NT2/D1 (cell line): ENCODE measurements at regions not wholly inside any gene's neighbourhood (a gene's known extent, or its start where the extent isn't known, plus 50 kb on each side); places are given as distances from the start of the nearest gene placed in this dataset.

ENCODE experiments used
- DNase-seq: peaks from one replicate; pipeline ENCODE4 v3.0.0-alpha.2; 2011; ENCODE audit warnings: low read depth, low spot score
- H3K27me3 ChIP-seq: 2 replicates; pipeline ENCODE4 v1.6.0; 2011; ENCODE audit warnings: mild to moderate bottlenecking; ENCODE audit not compliant: insufficient read length, insufficient read depth
- H3K36me3 ChIP-seq: 2 replicates; pipeline ENCODE4 v1.6.1; 2011; ENCODE audit warnings: mild to moderate bottlenecking, low read length, mixed read lengths; ENCODE audit not compliant: insufficient read depth, insufficient read length
- H3K4me1 ChIP-seq: 2 replicates; pipeline ENCODE4 v1.5.1; 2011; ENCODE audit not compliant: insufficient read depth, insufficient read length
- H3K4me3 ChIP-seq: 2 replicates; pipeline ENCODE4 v1.5.1; 2011; ENCODE audit warnings: low read depth; ENCODE audit not compliant: insufficient read length
- H3K9ac ChIP-seq: 2 replicates; pipeline ENCODE4 v1.6.0; 2011; ENCODE audit warnings: low read depth; ENCODE audit not compliant: insufficient read length
- H3K9me3 ChIP-seq: 2 replicates; pipeline ENCODE4 v1.5.1; 2011; ENCODE audit warnings: mild to moderate bottlenecking, low read length; ENCODE audit not compliant: insufficient read depth
- SUZ12 ChIP-seq: IDR thresholded peaks from 2 replicates; pipeline ENCODE4 v1.6.1; 2011; ENCODE audit not compliant: insufficient read length, insufficient read depth; ENCODE audit errors: extremely low read depth
- YY1 ChIP-seq: IDR thresholded peaks from 2 replicates; pipeline ENCODE4 v1.6.1; 2011; ENCODE audit not compliant: insufficient read length, insufficient read depth
- ZNF274 ChIP-seq: IDR thresholded peaks from 2 replicates; pipeline ENCODE4 v1.6.1; 2011; ENCODE audit warnings: mild to moderate bottlenecking, low read depth, low read length

GRCh38 chr10:128398118-128398517 lies 271.9 kb upstream of the MKI67 start:
- no peak for TF ChIP-seq ZNF274
- no peak for TF ChIP-seq YY1
- TF ChIP-seq SUZ12 = no peak
- Histone ChIP-seq H3K4me3 (no peak overlapping the region), H3K27me3 (no peaks in the 10 kb centered on the region), H3K9me3 (no peaks in the 10 kb centered on the region; the same call in 1 of the 2 replicates), H3K4me1 (no peaks in the 10 kb centered on the region), H3K9ac (no peak overlapping the region), H3K36me3 (no peaks in the 10 kb centered on the region)
- no peak for DNase-seq

DNA sequence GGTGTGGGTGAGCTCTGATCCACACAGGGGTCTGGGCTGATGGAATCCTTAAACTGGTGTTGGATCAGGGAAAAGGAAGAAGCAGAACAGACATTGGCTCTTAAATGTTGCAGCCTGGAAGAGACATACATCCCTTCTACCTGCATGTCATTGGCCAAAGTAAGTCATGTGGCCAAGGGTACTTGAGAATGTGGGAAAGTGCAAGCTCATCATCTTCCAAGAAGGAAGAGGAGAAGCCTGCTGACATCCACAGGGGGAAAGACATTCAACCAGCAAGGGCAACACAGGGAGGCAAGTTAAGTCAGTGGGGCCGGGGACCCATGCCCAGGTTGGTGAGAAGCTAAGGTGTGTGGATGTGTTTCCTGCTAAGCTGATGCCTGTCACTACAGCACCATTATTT lies 272.8 kb upstream of the MKI67 start:
- H3K36me3 ChIP-seq = no peaks in the 10 kb centered on the region
- H3K9ac ChIP-seq = no peak overlapping the region
- TF ChIP-seq ZNF274 = no peak
- TF ChIP-seq YY1 = no peak
- TF ChIP-seq SUZ12 = no peak
- H3K27me3 ChIP-seq = no peaks in the 10 kb centered on the region
- DNase-seq = no peak
- H3K9me3 ChIP-seq = no peaks in the 10 kb centered on the region; the same call in 1 of the 2 replicates
- H3K4me3 ChIP-seq = no peak overlapping the region
- no peaks in the 10 kb centered on the region for H3K4me1 ChIP-seq

DNA sequence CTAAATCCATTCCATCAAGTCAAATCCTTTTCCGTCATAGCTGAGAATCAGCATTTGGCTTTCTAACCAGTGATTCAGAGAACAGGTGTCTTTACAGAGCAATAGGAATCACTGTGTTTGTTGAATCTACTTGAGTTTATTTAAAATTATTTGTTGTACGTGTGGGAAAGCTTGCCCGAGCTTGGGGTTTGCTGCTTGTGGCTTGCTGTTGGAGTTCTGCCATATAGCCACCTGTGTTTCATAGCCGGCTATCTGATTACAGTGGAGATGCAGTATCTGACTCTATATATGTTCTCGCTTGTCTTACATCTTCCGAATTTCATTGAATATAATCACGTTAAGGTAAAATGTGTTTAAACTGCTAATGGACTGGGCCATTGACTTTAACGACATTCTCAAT lies 274.3 kb upstream of the MKI67 start:
- Histone ChIP-seq H3K9me3 (no peaks in the 10 kb centered on the region; the same call in 1 of the 2 replicates), H3K36me3 (no peaks in the 10 kb centered on the region), H3K27me3 (no peaks in the 10 kb centered on the region), H3K4me3 (no peak overlapping the region), H3K9ac (no peak overlapping the region), H3K4me1 (no peaks in the 10 kb centered on the region)
- DNase-seq = no peak
- TF ChIP-seq SUZ12 (no peak), YY1 (no peak), ZNF274 (no peak)

- Histone ChIP-seq H3K4me3 (no peak overlapping the region), H3K9ac (no peak overlapping the region)
- no peak for DNase-seq
Measured at GRCh38 chr10:128405450-128405849, 279.2 kb upstream of the MKI67 start.

GRCh38 chr10:128411643-128412042 lies 285.4 kb upstream of the MKI67 start:
- TF ChIP-seq ZNF274 = no peak
- DNase-seq = peak; percentile 6
- Histone ChIP-seq H3K4me3 (no peak overlapping the region), H3K27me3 (no peaks in the 10 kb centered on the region), H3K9me3 (no peaks in the 10 kb centered on the region), H3K36me3 (no peaks in the 10 kb centered on the region), H3K4me1 (no peaks in the 10 kb centered on the region), H3K9ac (no peak overlapping the region)

More at GRCh38 chr10:128405450-128405849, 279.2 kb upstream of the MKI67 start:
- TF ChIP-seq YY1 (no peak), ZNF274 (no peak), SUZ12 (no peak)
- Histone ChIP-seq H3K36me3 (no peaks in the 10 kb centered on the region), H3K9me3 (no peaks in the 10 kb centered on the region; the same call in 1 of the 2 replicates), H3K4me1 (no peaks in the 10 kb centered on the region), H3K27me3 (no peaks in the 10 kb centered on the region)

DNA sequence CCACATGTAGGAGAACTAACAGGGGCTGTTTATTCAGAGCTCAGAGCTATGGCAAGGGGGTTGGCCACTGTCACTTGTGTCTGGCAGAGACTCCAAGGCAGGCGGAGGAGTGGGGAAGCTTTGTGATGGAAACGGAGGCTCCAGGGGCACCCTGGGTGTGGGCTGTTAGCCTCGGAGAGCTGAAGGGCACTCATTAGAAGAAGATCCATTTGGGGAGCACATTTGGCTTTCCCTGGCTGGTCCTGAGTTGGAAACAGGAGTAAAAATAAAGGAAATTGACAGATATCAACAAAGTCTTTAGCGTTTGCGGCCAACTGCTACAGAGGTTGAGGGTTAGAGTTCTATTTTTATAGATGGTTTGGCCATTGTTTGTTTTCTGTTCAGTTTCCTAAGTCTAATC lies 288.3 kb upstream of the MKI67 start:
- no peak for DNase-seq
- Histone ChIP-seq H3K9ac (no peak overlapping the region), H3K4me3 (no peak overlapping the region), H3K36me3 (no peaks in the 10 kb centered on the region), H3K4me1 (no peaks in the 10 kb centered on the region), H3K9me3 (no peaks in the 10 kb centered on the region), H3K27me3 (no peaks in the 10 kb centered on the region)
- no peak for TF ChIP-seq YY1
- no peak for TF ChIP-seq ZNF274
- TF ChIP-seq SUZ12 = no peak

GRCh38 chr10:128416231-128416630 lies 290.0 kb upstream of the MKI67 start:
- no peak for DNase-seq
- Histone ChIP-seq H3K4me1 (no peaks in the 10 kb centered on the region), H3K4me3 (no peak overlapping the region), H3K36me3 (no peaks in the 10 kb centered on the region), H3K27me3 (no peaks in the 10 kb centered on the region), H3K9me3 (no peaks in the 10 kb centered on the region), H3K9ac (no peak overlapping the region)
- TF ChIP-seq ZNF274 (no peak), SUZ12 (no peak), YY1 (no peak)

DNA sequence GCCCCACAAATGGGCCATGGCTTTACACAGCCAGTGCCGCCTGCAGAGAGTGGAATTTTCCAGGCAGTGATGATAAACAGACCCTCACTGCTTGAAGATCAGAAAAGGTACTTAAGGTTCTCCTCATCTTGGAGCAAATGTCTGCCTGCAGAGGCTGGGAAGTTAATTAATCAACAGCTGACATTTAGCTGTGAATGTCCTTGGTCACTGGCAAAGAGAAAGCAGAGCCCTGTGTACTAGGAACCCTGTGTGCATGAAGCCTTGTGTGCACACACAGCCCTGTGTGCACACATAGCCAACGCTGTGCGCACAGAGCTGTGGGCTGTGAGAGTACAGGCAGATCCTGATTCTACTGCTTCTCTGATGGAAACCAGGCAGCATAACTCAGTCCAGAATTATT lies 291.6 kb upstream of the MKI67 start:
- Histone ChIP-seq H3K4me3 (no peak overlapping the region), H3K27me3 (no peaks in the 10 kb centered on the region), H3K9me3 (no peaks in the 10 kb centered on the region), H3K36me3 (no peaks in the 10 kb centered on the region), H3K9ac (no peak overlapping the region), H3K4me1 (no peaks in the 10 kb centered on the region)
- no peak for DNase-seq
- TF ChIP-seq ZNF274 (no peak), SUZ12 (no peak), YY1 (no peak)
